Progenitor cell of endocrine pancreas (in vitro differentiated cells): ENCODE measurements at regions not wholly inside any gene's neighbourhood (a gene's known extent, or its start where the extent isn't known, plus 50 kb on each side); places are given as distances from the start of the nearest gene placed in this dataset.
"Not testable (repeated sequence)": the region's sequence is repeated elsewhere in the genome, so short reads cannot be mapped to it uniquely, and the experiment has no call there.

Source experiments
- DNase-seq: peaks from one replicate; pipeline ENCODE4 v3.0.0; 2021; ENCODE audit warnings: low spot score; ENCODE audit not compliant: unreplicated experiment
- H3K27ac Mint-ChIP-seq: 2 replicates; pipeline ENCODE4 v1.8.0; 2021; ENCODE audit warnings: mild to moderate bottlenecking, moderate library complexity, mixed read lengths
- H3K27me3 Mint-ChIP-seq: 2 replicates; pipeline ENCODE4 v1.8.0; 2021; ENCODE audit warnings: mixed read lengths
- H3K36me3 Mint-ChIP-seq: 2 replicates; pipeline ENCODE4 v1.8.0; 2022; ENCODE audit warnings: mixed read lengths; ENCODE audit not compliant: insufficient read depth
- H3K4me1 Mint-ChIP-seq: 2 replicates; pipeline ENCODE4 v1.8.0; 2021; ENCODE audit warnings: low read depth, mixed read lengths
- H3K4me3 Mint-ChIP-seq: 2 replicates; pipeline ENCODE4 v1.8.0; 2021; ENCODE audit warnings: low read depth, mild to moderate bottlenecking, moderate library complexity, mixed read lengths
- H3K9me3 Mint-ChIP-seq: 2 replicates; pipeline ENCODE4 v1.8.0; 2021; ENCODE audit warnings: low read depth, mixed read lengths
- CTCF ChIP-seq: fragments of 200-600 bp; sonication (generic); IDR thresholded peaks from one replicate; pipeline ENCODE4 v1.5.0; 2021; ENCODE audit warnings: antibody characterized with exemption, mild to moderate bottlenecking; ENCODE audit not compliant: unreplicated experiment

GRCh38 chrX:18032486-18033221, 171.6 kb upstream of the RAI2 start:
- Mint-ChIP-seq H3K27ac (no peak overlapping the region), H3K4me3 (no peak overlapping the region), H3K36me3 (no peaks in the 10 kb centered on the region), H3K9me3 (peaks cover 4% of the 10 kb centered on the region), H3K27me3 (no peaks in the 10 kb centered on the region), H3K4me1 (no peaks in the 10 kb centered on the region)
- TF ChIP-seq CTCF = no peak
- DNase-seq = no peak

GRCh38 chrX:18031726-18032375, 170.8 kb upstream of the RAI2 start:
- Mint-ChIP-seq H3K27me3 (no peaks in the 10 kb centered on the region), H3K4me3 (no peak overlapping the region), H3K4me1 (no peaks in the 10 kb centered on the region), H3K36me3 (no peaks in the 10 kb centered on the region), H3K9me3 (peaks cover 4% of the 10 kb centered on the region), H3K27ac (no peak overlapping the region)
- no peak for DNase-seq
- TF ChIP-seq CTCF = no peak

GRCh38 chrX:18030656-18031055, 169.6 kb upstream of the RAI2 start:
- not testable (repeated sequence) for H3K36me3 Mint-ChIP-seq, H3K9me3 Mint-ChIP-seq, H3K27ac Mint-ChIP-seq, H3K27me3 Mint-ChIP-seq, H3K4me3 Mint-ChIP-seq, H3K4me1 Mint-ChIP-seq, DNase-seq

GRCh38 chrX:18026166-18026565, 165.1 kb upstream of the RAI2 start:
- peaks cover 8% of the 10 kb centered on the region for H3K9me3 Mint-ChIP-seq
- peaks cover 1% of the 10 kb centered on the region for H3K36me3 Mint-ChIP-seq
- DNase-seq = no peak
- H3K27me3 Mint-ChIP-seq = no peaks in the 10 kb centered on the region
- H3K4me1 Mint-ChIP-seq = no peaks in the 10 kb centered on the region
- TF ChIP-seq CTCF = no peak
- H3K27ac Mint-ChIP-seq = no peak overlapping the region
- H3K4me3 Mint-ChIP-seq = no peak overlapping the region

- no peak for TF ChIP-seq CTCF
These were observed 156.3 kb upstream of the RAI2 start for GRCh38 chrX:18017411-18017810.

GRCh38 chrX:18016941-18017340, 155.8 kb upstream of the RAI2 start:
- no peak overlapping the region for H3K4me3 Mint-ChIP-seq
- no peaks in the 10 kb centered on the region for H3K27me3 Mint-ChIP-seq
- peaks cover 13% of the 10 kb centered on the region for H3K9me3 Mint-ChIP-seq
- H3K27ac Mint-ChIP-seq = no peak overlapping the region
- TF ChIP-seq CTCF = no peak
- H3K4me1 Mint-ChIP-seq = peaks cover 6% of the 10 kb centered on the region
- DNase-seq = no peak
- H3K36me3 Mint-ChIP-seq = no peaks in the 10 kb centered on the region

More at GRCh38 chrX:18017411-18017810, 156.3 kb upstream of the RAI2 start:
- Mint-ChIP-seq H3K36me3 (no peaks in the 10 kb centered on the region), H3K4me1 (peaks cover 6% of the 10 kb centered on the region), H3K4me3 (no peak overlapping the region), H3K27me3 (no peaks in the 10 kb centered on the region), H3K9me3 (peaks cover 13% of the 10 kb centered on the region), H3K27ac (no peak overlapping the region)
- DNase-seq = no peak
